ENCODE measurements at regions not wholly inside any gene's neighbourhood (a gene's known extent, or its start where the extent isn't known, plus 50 kb on each side); places are given as distances from the start of the nearest gene placed in this dataset.
"Not testable (repeated sequence)": the region's sequence is repeated elsewhere in the genome, so short reads cannot be mapped to it uniquely, and the experiment has no call there.

- no peak for TF ChIP-seq CTCF (IDR thresholded peaks at IDR 0.05; ENCODE audit: low read depth, low read length)
- no peak for DNase-seq (ENCODE audit: low read depth in 2 of 2)
- H3K4me3 ChIP-seq (replicated peaks in 1 of 2; ENCODE audit: low read depth in 2 of 2, low read length in 2 of 2): no peak overlapping the region
Measured at GRCh38 chr1:114253900-114254299, 100.2 kb upstream of the SYT6 start.

- H3K4me3 ChIP-seq (replicated peaks in 1 of 2; ENCODE audit: low read depth in 2 of 2, low read length in 2 of 2): no peak overlapping the region
- DNase-seq (ENCODE audit: low read depth in 2 of 2): no peak
- TF ChIP-seq CTCF (IDR thresholded peaks at IDR 0.05; ENCODE audit: low read depth, low read length): no peak
Measured at GRCh38 chr1:114251573-114251939, 97.9 kb upstream of the SYT6 start.

- H3K4me3 ChIP-seq (replicated peaks in 1 of 2; ENCODE audit: low read depth in 2 of 2, low read length in 2 of 2): no peak overlapping the region
- TF ChIP-seq CTCF (IDR thresholded peaks at IDR 0.05; ENCODE audit: low read depth, low read length): no peak
- DNase-seq (ENCODE audit: low read depth in 2 of 2): no peak
Measured at GRCh38 chr1:114250683-114251572, 97.3 kb upstream of the SYT6 start.

- no peak for TF ChIP-seq CTCF (IDR thresholded peaks at IDR 0.05; ENCODE audit: low read depth, low read length)
- no peak for DNase-seq (ENCODE audit: low read depth in 2 of 2)
- no peak overlapping the region for H3K4me3 ChIP-seq (replicated peaks in 1 of 2; ENCODE audit: low read depth in 2 of 2, low read length in 2 of 2)
Measured at GRCh38 chr1:114249691-114250090, 96.0 kb upstream of the SYT6 start.

GRCh38 chr1:114248162-114248561, 94.5 kb upstream of the SYT6 start:
- no peak for TF ChIP-seq CTCF (IDR thresholded peaks at IDR 0.05; ENCODE audit: low read depth, low read length)
- H3K4me3 ChIP-seq (replicated peaks in 1 of 2; ENCODE audit: low read depth in 2 of 2, low read length in 2 of 2): no peak overlapping the region
- DNase-seq (ENCODE audit: low read depth in 2 of 2): no peak

GRCh38 chr1:114242531-114243210, 89.0 kb upstream of the SYT6 start:
- H3K4me3 ChIP-seq (replicated peaks in 1 of 2; ENCODE audit: low read depth in 2 of 2, low read length in 2 of 2); DNase-seq (ENCODE audit: low read depth in 2 of 2): not testable (repeated sequence)

GRCh38 chr1:114238053-114238452, 84.4 kb upstream of the SYT6 start:
- no peak for DNase-seq (ENCODE audit: low read depth in 2 of 2)
- TF ChIP-seq CTCF (IDR thresholded peaks at IDR 0.05; ENCODE audit: low read depth, low read length): no peak
- no peak overlapping the region for H3K4me3 ChIP-seq (replicated peaks in 1 of 2; ENCODE audit: low read depth in 2 of 2, low read length in 2 of 2)
